ENCODE measurements at regions not wholly inside any gene's neighbourhood (a gene's known extent, or its start where the extent isn't known, plus 50 kb on each side); places are given as distances from the start of the nearest gene placed in this dataset.

DNA sequence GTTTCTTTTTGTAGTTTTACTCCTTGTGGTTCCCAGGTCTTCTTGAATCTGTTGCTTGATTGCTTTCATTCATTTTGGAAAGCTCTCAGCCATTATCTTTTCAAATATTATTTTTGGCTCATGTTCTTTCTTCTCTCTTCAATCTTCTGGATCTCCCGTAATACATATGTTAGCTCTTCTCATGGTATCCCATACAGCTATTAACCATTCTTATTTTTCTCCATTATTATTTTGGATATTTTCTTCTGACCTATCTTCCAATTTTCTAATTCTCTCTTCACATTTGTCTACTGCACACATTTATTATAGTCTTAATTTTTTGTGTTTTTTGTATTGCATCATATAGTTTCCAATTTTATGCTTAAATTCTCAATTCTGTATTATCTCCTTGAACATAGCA lies 123.9 kb upstream of the ARID2 start:
- TF ChIP-seq, protein P1, sequence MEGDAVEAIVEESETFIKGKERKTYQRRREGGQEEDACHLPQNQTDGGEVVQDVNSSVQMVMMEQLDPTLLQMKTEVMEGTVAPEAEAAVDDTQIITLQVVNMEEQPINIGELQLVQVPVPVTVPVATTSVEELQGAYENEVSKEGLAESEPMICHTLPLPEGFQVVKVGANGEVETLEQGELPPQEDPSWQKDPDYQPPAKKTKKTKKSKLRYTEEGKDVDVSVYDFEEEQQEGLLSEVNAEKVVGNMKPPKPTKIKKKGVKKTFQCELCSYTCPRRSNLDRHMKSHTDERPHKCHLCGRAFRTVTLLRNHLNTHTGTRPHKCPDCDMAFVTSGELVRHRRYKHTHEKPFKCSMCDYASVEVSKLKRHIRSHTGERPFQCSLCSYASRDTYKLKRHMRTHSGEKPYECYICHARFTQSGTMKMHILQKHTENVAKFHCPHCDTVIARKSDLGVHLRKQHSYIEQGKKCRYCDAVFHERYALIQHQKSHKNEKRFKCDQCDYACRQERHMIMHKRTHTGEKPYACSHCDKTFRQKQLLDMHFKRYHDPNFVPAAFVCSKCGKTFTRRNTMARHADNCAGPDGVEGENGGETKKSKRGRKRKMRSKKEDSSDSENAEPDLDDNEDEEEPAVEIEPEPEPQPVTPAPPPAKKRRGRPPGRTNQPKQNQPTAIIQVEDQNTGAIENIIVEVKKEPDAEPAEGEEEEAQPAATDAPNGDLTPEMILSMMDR (conservative IDR thresholded peaks at IDR 0.05; ENCODE audit: low read depth, low read length), result no peak
- TF ChIP-seq EZH2 (IDR thresholded peaks at IDR 0.05; ENCODE audit: low read length, unreplicated experiment) (no peak), EZH2phosphoT487 (IDR thresholded peaks at IDR 0.05; ENCODE audit: borderline replicate concordance, low read length) (no peak)

All from PC-3 (cell line).